ENCODE measurements at regions not wholly inside any gene's neighbourhood (a gene's known extent, or its start where the extent isn't known, plus 50 kb on each side); places are given as distances from the start of the nearest gene placed in this dataset.

- Histone ChIP-seq H3K4me3 (ENCODE audit: low read length) (no peak overlapping the region), H3K27me3 (ENCODE audit: insufficient read depth, low read length, poor library complexity, severe bottlenecking) (no peaks in the 10 kb centered on the region), H3K36me3 (ENCODE audit: insufficient read depth, low read length) (no peaks in the 10 kb centered on the region), H3K9me3 (ENCODE audit: low read length) (no peaks in the 10 kb centered on the region), H3K27ac (ENCODE audit: low read depth, low read length) (no peak overlapping the region), H3K4me1 (ENCODE audit: insufficient read depth, low read length) (no peaks in the 10 kb centered on the region)
- DNase-seq = no peak
- H3K27ac Mint-ChIP-seq = no peak overlapping the region
- POLR2A ChIA-PET = no interaction called here
- H3K36me3 Mint-ChIP-seq = no peaks in the 10 kb centered on the region
- H3K4me3 Mint-ChIP-seq = no peak overlapping the region
- H3K4me1 Mint-ChIP-seq = no peaks in the 10 kb centered on the region
- peaks cover 0 to 3% of the 10 kb centered on the region in 2 donors for H3K27me3 Mint-ChIP-seq
- CTCF ChIA-PET = interaction anchor here (1.0 kb wide), 1 partner anchor 8 kb away, joined by 3 read pairs; no protein-coding TSS in a partner anchor
- peaks cover 0 to 3% (median 0%) of the 10 kb centered on the region in 5 donors for H3K9me3 Mint-ChIP-seq
Measured at GRCh38 chr7:106957766-106958165, 86.7 kb upstream of the PRKAR2B start.

- no peak for DNase-seq
- no peaks in the 10 kb centered on the region for H3K4me1 ChIP-seq (ENCODE audit: insufficient read depth, low read length)
- no peak overlapping the region for H3K27ac Mint-ChIP-seq
- peaks cover 0 to 3% (median 0%) of the 10 kb centered on the region in 5 donors for H3K9me3 Mint-ChIP-seq
- no peaks in the 10 kb centered on the region for H3K9me3 ChIP-seq (ENCODE audit: low read length)
- H3K4me3 ChIP-seq (ENCODE audit: low read length) = no peak overlapping the region
- no peaks in the 10 kb centered on the region for H3K4me1 Mint-ChIP-seq
- H3K27me3 ChIP-seq (ENCODE audit: insufficient read depth, low read length, poor library complexity, severe bottlenecking) = no peaks in the 10 kb centered on the region
- POLR2A ChIA-PET = no interaction called here
- CTCF ChIA-PET = no interaction called here
- H3K27ac ChIP-seq (ENCODE audit: low read depth, low read length) = no peak overlapping the region
- H3K36me3 Mint-ChIP-seq = peaks cover 0 to 2% (median 0%) of the 10 kb centered on the region in 3 donors
- peaks cover 3 to 16% of the 10 kb centered on the region in 2 donors for H3K27me3 Mint-ChIP-seq
- H3K4me3 Mint-ChIP-seq = no peak overlapping the region
- no peaks in the 10 kb centered on the region for H3K36me3 ChIP-seq (ENCODE audit: insufficient read depth, low read length)
Measured at GRCh38 chr7:106959753-106960152, 84.8 kb upstream of the PRKAR2B start.

GRCh38 chr7:106962751-106963150 is 81.8 kb upstream of the PRKAR2B start:
- no peak overlapping the region for H3K4me3 ChIP-seq (ENCODE audit: low read length)
- H3K4me1 Mint-ChIP-seq = no peaks in the 10 kb centered on the region
- no peaks in the 10 kb centered on the region for H3K36me3 ChIP-seq (ENCODE audit: insufficient read depth, low read length)
- peaks cover 0 to 2% (median 0%) of the 10 kb centered on the region in 3 donors for H3K36me3 Mint-ChIP-seq
- no peak overlapping the region for H3K27ac ChIP-seq (ENCODE audit: low read depth, low read length)
- no peaks in the 10 kb centered on the region for H3K27me3 ChIP-seq (ENCODE audit: insufficient read depth, low read length, poor library complexity, severe bottlenecking)
- ChIA-PET POLR2A (no interaction called here), CTCF (no interaction called here)
- H3K4me3 Mint-ChIP-seq = no peak overlapping the region
- H3K9me3 ChIP-seq (ENCODE audit: low read length) = no peaks in the 10 kb centered on the region
- H3K4me1 ChIP-seq (ENCODE audit: insufficient read depth, low read length) = no peaks in the 10 kb centered on the region
- no peak for DNase-seq
- H3K9me3 Mint-ChIP-seq = no peaks in the 10 kb centered on the region
- peaks cover 4 to 36% of the 10 kb centered on the region in 2 donors for H3K27me3 Mint-ChIP-seq
- H3K27ac Mint-ChIP-seq = no peak overlapping the region

GRCh38 chr7:106964466-106964865 is 80.0 kb upstream of the PRKAR2B start:
- Mint-ChIP-seq H3K36me3 (peaks cover 0 to 2% (median 0%) of the 10 kb centered on the region in 3 donors), H3K4me1 (no peaks in the 10 kb centered on the region), H3K27me3 (peaks cover 6 to 36% of the 10 kb centered on the region in 2 donors), H3K9me3 (no peaks in the 10 kb centered on the region), H3K4me3 (no peak overlapping the region), H3K27ac (no peak overlapping the region)
- no peak overlapping the region for H3K27ac ChIP-seq (ENCODE audit: low read depth, low read length)
- no peak overlapping the region for H3K4me3 ChIP-seq (ENCODE audit: low read length)
- ChIA-PET POLR2A (no interaction called here), CTCF (no interaction called here)
- H3K4me1 ChIP-seq (ENCODE audit: insufficient read depth, low read length) = no peaks in the 10 kb centered on the region
- no peaks in the 10 kb centered on the region for H3K9me3 ChIP-seq (ENCODE audit: low read length)
- no peaks in the 10 kb centered on the region for H3K27me3 ChIP-seq (ENCODE audit: insufficient read depth, low read length, poor library complexity, severe bottlenecking)
- no peak for DNase-seq
- H3K36me3 ChIP-seq (ENCODE audit: insufficient read depth, low read length) = no peaks in the 10 kb centered on the region

GRCh38 chr7:106965108-106965507 is 79.4 kb upstream of the PRKAR2B start:
- peaks cover 0 to 2% (median 0%) of the 10 kb centered on the region in 3 donors for H3K36me3 Mint-ChIP-seq
- H3K27ac Mint-ChIP-seq = no peak overlapping the region
- ChIA-PET CTCF (no interaction called here), POLR2A (no interaction called here)
- DNase-seq = no peak
- no peaks in the 10 kb centered on the region for H3K4me1 Mint-ChIP-seq
- H3K27me3 Mint-ChIP-seq = peaks cover 6 to 36% of the 10 kb centered on the region in 2 donors
- Histone ChIP-seq H3K36me3 (ENCODE audit: insufficient read depth, low read length) (no peaks in the 10 kb centered on the region), H3K4me3 (ENCODE audit: low read length) (no peak overlapping the region), H3K27me3 (ENCODE audit: insufficient read depth, low read length, poor library complexity, severe bottlenecking) (no peaks in the 10 kb centered on the region), H3K4me1 (ENCODE audit: insufficient read depth, low read length) (no peaks in the 10 kb centered on the region), H3K27ac (ENCODE audit: low read depth, low read length) (no peak overlapping the region), H3K9me3 (ENCODE audit: low read length) (no peaks in the 10 kb centered on the region)
- H3K9me3 Mint-ChIP-seq = no peaks in the 10 kb centered on the region
- H3K4me3 Mint-ChIP-seq = no peak overlapping the region

- Mint-ChIP-seq H3K4me3 (no peak overlapping the region), H3K4me1 (no peaks in the 10 kb centered on the region), H3K36me3 (peaks cover 0 to 2% (median 0%) of the 10 kb centered on the region in 3 donors), H3K27me3 (peaks cover 10 to 39% of the 10 kb centered on the region in 2 donors), H3K9me3 (no peaks in the 10 kb centered on the region), H3K27ac (no peak overlapping the region)
- H3K4me3 ChIP-seq (ENCODE audit: low read length) = no peak overlapping the region
- H3K27me3 ChIP-seq (ENCODE audit: insufficient read depth, low read length, poor library complexity, severe bottlenecking) = no peaks in the 10 kb centered on the region
- POLR2A ChIA-PET = no interaction called here
- no peak overlapping the region for H3K27ac ChIP-seq (ENCODE audit: low read depth, low read length)
- no peaks in the 10 kb centered on the region for H3K9me3 ChIP-seq (ENCODE audit: low read length)
- no peaks in the 10 kb centered on the region for H3K4me1 ChIP-seq (ENCODE audit: insufficient read depth, low read length)
- DNase-seq = no peak
- CTCF ChIA-PET = no interaction called here
- H3K36me3 ChIP-seq (ENCODE audit: insufficient read depth, low read length) = no peaks in the 10 kb centered on the region
Measured at GRCh38 chr7:106966121-106966520, 78.4 kb upstream of the PRKAR2B start.

- H3K36me3 Mint-ChIP-seq = peaks cover 0 to 2% (median 0%) of the 10 kb centered on the region in 3 donors
- H3K27me3 Mint-ChIP-seq = peaks cover 14 to 35% of the 10 kb centered on the region in 2 donors
- H3K4me3 ChIP-seq (ENCODE audit: low read length) = no peak overlapping the region
Measured at GRCh38 chr7:106968160-106968559, 76.3 kb upstream of the PRKAR2B start.

GRCh38 chr7:106978425-106979420 is 65.8 kb upstream of the PRKAR2B start:
- no peak overlapping the region for H3K4me3 Mint-ChIP-seq
- no peak overlapping the region for H3K4me3 ChIP-seq (ENCODE audit: low read length)
- no peak overlapping the region for H3K27ac Mint-ChIP-seq
- ChIA-PET CTCF (no interaction called here), POLR2A (no interaction called here)
- H3K4me1 ChIP-seq (ENCODE audit: insufficient read depth, low read length) = no peaks in the 10 kb centered on the region
- H3K9me3 Mint-ChIP-seq = no peaks in the 10 kb centered on the region
- no peaks in the 10 kb centered on the region for H3K9me3 ChIP-seq (ENCODE audit: low read length)
- H3K36me3 ChIP-seq (ENCODE audit: insufficient read depth, low read length) = no peaks in the 10 kb centered on the region
- no peaks in the 10 kb centered on the region for H3K36me3 Mint-ChIP-seq
- H3K4me1 Mint-ChIP-seq = no peaks in the 10 kb centered on the region
- peaks cover 0 to 7% of the 10 kb centered on the region in 2 donors for H3K27me3 Mint-ChIP-seq
- no peaks in the 10 kb centered on the region for H3K27me3 ChIP-seq (ENCODE audit: insufficient read depth, low read length, poor library complexity, severe bottlenecking)
- DNase-seq = no peak
- peak overlapping the region; percentile 79 for H3K27ac ChIP-seq (ENCODE audit: low read depth, low read length)

More at GRCh38 chr7:106968160-106968559, 76.3 kb upstream of the PRKAR2B start:
- Histone ChIP-seq H3K9me3 (ENCODE audit: low read length) (no peaks in the 10 kb centered on the region), H3K4me1 (ENCODE audit: insufficient read depth, low read length) (no peaks in the 10 kb centered on the region), H3K27me3 (ENCODE audit: insufficient read depth, low read length, poor library complexity, severe bottlenecking) (no peaks in the 10 kb centered on the region), H3K27ac (ENCODE audit: low read depth, low read length) (no peak overlapping the region), H3K36me3 (ENCODE audit: insufficient read depth, low read length) (no peaks in the 10 kb centered on the region)
- Mint-ChIP-seq H3K4me1 (no peaks in the 10 kb centered on the region), H3K4me3 (no peak overlapping the region), H3K9me3 (no peaks in the 10 kb centered on the region), H3K27ac (no peak overlapping the region)
- ChIA-PET CTCF (no interaction called here), POLR2A (no interaction called here)
- DNase-seq = no peak

Measured in CD8-positive, alpha-beta memory T cell (primary cell).